ENCODE measurements at regions not wholly inside any gene's neighbourhood (a gene's known extent, or its start where the extent isn't known, plus 50 kb on each side); places are given as distances from the start of the nearest gene placed in this dataset.

DNA sequence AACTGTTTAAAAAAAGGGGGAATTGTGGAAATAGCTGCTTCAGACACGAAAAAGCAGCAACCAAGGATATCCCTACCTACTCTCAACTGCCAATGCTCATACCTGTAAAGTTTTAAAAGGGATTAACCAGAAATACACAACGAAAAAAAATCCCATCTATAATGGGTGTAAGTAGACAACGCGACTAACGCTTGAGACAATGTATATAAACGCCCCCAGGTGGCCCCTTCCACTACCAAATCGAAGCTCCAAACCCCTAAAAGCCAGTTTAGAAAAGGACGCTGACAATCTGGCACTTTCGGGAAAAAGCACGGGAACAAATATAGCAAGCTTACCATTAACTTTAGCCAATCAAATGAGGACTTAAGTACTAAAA lies 94.5 kb upstream of the BTN3A2 start:
- TF ChIP-seq EHF (CRISPR knock-in tag; IDR thresholded peaks at IDR 0.05) = no peak
- no peak for TF ChIP-seq HMGXB4 (CRISPR knock-in tag; IDR thresholded peaks at IDR 0.05; ENCODE audit: borderline replicate concordance)
- TF ChIP-seq CTCF (IDR thresholded peaks at IDR 0.05) = no peak
- TF ChIP-seq NFE2L2 (conservative IDR thresholded peaks at IDR 0.05; ENCODE audit: low read length) = no peak
- TF ChIP-seq KDM1A (IDR thresholded peaks at IDR 0.05; ENCODE audit: low read depth) = no peak
- no peak for TF ChIP-seq CEBPB (IDR thresholded peaks at IDR 0.05)
- TF ChIP-seq CBX8 (IDR thresholded peaks at IDR 0.05) = no peak
- TF ChIP-seq CHD4 (IDR thresholded peaks at IDR 0.05; ENCODE audit: borderline replicate concordance) = no peak
- no peak for TF ChIP-seq RAD21 (conservative IDR thresholded peaks at IDR 0.05 in 1 of 2, IDR thresholded peaks at IDR 0.05 in 1 of 2)
- TF ChIP-seq ESRRA (IDR thresholded peaks at IDR 0.05; ENCODE audit: borderline replicate concordance, low read length) = no peak
- TF ChIP-seq POLR2A (IDR thresholded peaks at IDR 0.05; ENCODE audit: low read length) = no peak
- no peak for TF ChIP-seq SMC3 (IDR thresholded peaks at IDR 0.05)
- no peak for TF ChIP-seq ZFP36 (IDR thresholded peaks at IDR 0.05; ENCODE audit: borderline replicate concordance, partially characterized antibody)
- TF ChIP-seq FOSL2 (IDR thresholded peaks at IDR 0.05) = no peak
- TF ChIP-seq FOSL2 (CRISPR knock-in tag; IDR thresholded peaks at IDR 0.05) = no peak

Data from A549 (cell line).